ENCODE measurements at regions not wholly inside any gene's neighbourhood (a gene's known extent, or its start where the extent isn't known, plus 50 kb on each side); places are given as distances from the start of the nearest gene placed in this dataset.

GRCh38 chr12:84290168-84290567 is 622.4 kb downstream of the SLC6A15 start:
- Histone ChIP-seq H3K4me3 (ENCODE audit: low read depth, low read length) (no peak overlapping the region), H3K9ac (ENCODE audit: low read depth, low read length) (no peak overlapping the region), H3K36me3 (ENCODE audit: control insufficient read depth, insufficient read depth, low read length) (no peaks in the 10 kb centered on the region), H3K9me3 (ENCODE audit: control insufficient read depth, insufficient read depth, low read length) (no peaks in the 10 kb centered on the region), H3K4me1 (ENCODE audit: control insufficient read depth, insufficient read depth, low read length) (no peaks in the 10 kb centered on the region), H3K27me3 (ENCODE audit: control insufficient read depth, insufficient read depth, low read length) (no peaks in the 10 kb centered on the region)

- H3K9me3 ChIP-seq (ENCODE audit: control insufficient read depth, insufficient read depth, low read length): no peaks in the 10 kb centered on the region
- H3K36me3 ChIP-seq (ENCODE audit: control insufficient read depth, insufficient read depth, low read length): no peaks in the 10 kb centered on the region
- no peak overlapping the region for H3K4me3 ChIP-seq (ENCODE audit: low read depth, low read length)
- no peaks in the 10 kb centered on the region for H3K4me1 ChIP-seq (ENCODE audit: control insufficient read depth, insufficient read depth, low read length)
- no peak overlapping the region for H3K9ac ChIP-seq (ENCODE audit: low read depth, low read length)
- peaks cover 8% of the 10 kb centered on the region for H3K27me3 ChIP-seq (ENCODE audit: control insufficient read depth, insufficient read depth, low read length)
These were observed 634.6 kb downstream of the SLC6A15 start for GRCh38 chr12:84277986-84278385.

GRCh38 chr12:84276215-84276614 is 636.4 kb downstream of the SLC6A15 start:
- peaks cover 21% of the 10 kb centered on the region for H3K27me3 ChIP-seq (ENCODE audit: control insufficient read depth, insufficient read depth, low read length)

GRCh38 chr12:84272324-84272723 is 640.3 kb downstream of the SLC6A15 start:
- H3K4me1 ChIP-seq (ENCODE audit: control insufficient read depth, insufficient read depth, low read length): peaks cover 8% of the 10 kb centered on the region
- no peaks in the 10 kb centered on the region for H3K9me3 ChIP-seq (ENCODE audit: control insufficient read depth, insufficient read depth, low read length)
- peaks cover 58% of the 10 kb centered on the region for H3K27me3 ChIP-seq (ENCODE audit: control insufficient read depth, insufficient read depth, low read length)

More at GRCh38 chr12:84276215-84276614, 636.4 kb downstream of the SLC6A15 start:
- Histone ChIP-seq H3K4me3 (ENCODE audit: low read depth, low read length) (no peak overlapping the region), H3K9ac (ENCODE audit: low read depth, low read length) (no peak overlapping the region), H3K4me1 (ENCODE audit: control insufficient read depth, insufficient read depth, low read length) (no peaks in the 10 kb centered on the region), H3K9me3 (ENCODE audit: control insufficient read depth, insufficient read depth, low read length) (no peaks in the 10 kb centered on the region), H3K36me3 (ENCODE audit: control insufficient read depth, insufficient read depth, low read length) (no peaks in the 10 kb centered on the region)

GRCh38 chr12:84270470-84271140 is 642.0 kb downstream of the SLC6A15 start:
- Histone ChIP-seq H3K4me3 (ENCODE audit: low read depth, low read length) (peak overlapping the region; percentile 3), H3K4me1 (ENCODE audit: control insufficient read depth, insufficient read depth, low read length) (peaks cover 8% of the 10 kb centered on the region), H3K27me3 (ENCODE audit: control insufficient read depth, insufficient read depth, low read length) (peaks cover 64% of the 10 kb centered on the region), H3K36me3 (ENCODE audit: control insufficient read depth, insufficient read depth, low read length) (no peaks in the 10 kb centered on the region), H3K9me3 (ENCODE audit: control insufficient read depth, insufficient read depth, low read length) (no peaks in the 10 kb centered on the region), H3K9ac (ENCODE audit: low read depth, low read length) (no peak overlapping the region)

More at GRCh38 chr12:84272324-84272723, 640.3 kb downstream of the SLC6A15 start:
- H3K4me3 ChIP-seq (ENCODE audit: low read depth, low read length): no peak overlapping the region
- no peaks in the 10 kb centered on the region for H3K36me3 ChIP-seq (ENCODE audit: control insufficient read depth, insufficient read depth, low read length)
- H3K9ac ChIP-seq (ENCODE audit: low read depth, low read length): no peak overlapping the region

GRCh38 chr12:84247931-84248330 is 664.7 kb downstream of the SLC6A15 start:
- Histone ChIP-seq H3K4me1 (ENCODE audit: control insufficient read depth, insufficient read depth, low read length) (no peaks in the 10 kb centered on the region), H3K9me3 (ENCODE audit: control insufficient read depth, insufficient read depth, low read length) (no peaks in the 10 kb centered on the region), H3K36me3 (ENCODE audit: control insufficient read depth, insufficient read depth, low read length) (no peaks in the 10 kb centered on the region), H3K9ac (ENCODE audit: low read depth, low read length) (no peak overlapping the region), H3K27me3 (ENCODE audit: control insufficient read depth, insufficient read depth, low read length) (no peaks in the 10 kb centered on the region), H3K4me3 (ENCODE audit: low read depth, low read length) (no peak overlapping the region)

DNA sequence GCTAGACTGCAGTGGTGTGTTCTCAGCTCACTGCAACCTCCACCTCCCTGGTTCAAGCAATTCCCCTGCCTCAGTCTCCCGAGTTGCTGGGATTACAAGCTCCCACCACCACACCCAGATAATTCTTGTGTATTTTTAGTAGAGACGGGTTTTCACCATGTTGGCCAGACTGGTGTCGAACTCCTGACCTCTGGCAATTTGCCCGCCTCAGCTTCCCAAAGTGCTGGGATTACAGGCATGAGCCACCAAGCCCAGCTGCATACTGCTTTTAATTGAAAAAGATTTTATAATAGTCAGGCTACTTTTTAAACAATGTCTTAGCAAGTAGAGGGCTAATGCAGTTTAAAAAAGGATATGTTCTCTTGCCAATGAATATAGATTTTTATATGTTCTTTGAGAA is 668.9 kb downstream of the SLC6A15 start:
- Histone ChIP-seq H3K36me3 (ENCODE audit: control insufficient read depth, insufficient read depth, low read length) (no peaks in the 10 kb centered on the region), H3K4me3 (ENCODE audit: low read depth, low read length) (no peak overlapping the region), H3K9me3 (ENCODE audit: control insufficient read depth, insufficient read depth, low read length) (no peaks in the 10 kb centered on the region), H3K9ac (ENCODE audit: low read depth, low read length) (no peak overlapping the region), H3K27me3 (ENCODE audit: control insufficient read depth, insufficient read depth, low read length) (no peaks in the 10 kb centered on the region), H3K4me1 (ENCODE audit: control insufficient read depth, insufficient read depth, low read length) (no peaks in the 10 kb centered on the region)

DNA sequence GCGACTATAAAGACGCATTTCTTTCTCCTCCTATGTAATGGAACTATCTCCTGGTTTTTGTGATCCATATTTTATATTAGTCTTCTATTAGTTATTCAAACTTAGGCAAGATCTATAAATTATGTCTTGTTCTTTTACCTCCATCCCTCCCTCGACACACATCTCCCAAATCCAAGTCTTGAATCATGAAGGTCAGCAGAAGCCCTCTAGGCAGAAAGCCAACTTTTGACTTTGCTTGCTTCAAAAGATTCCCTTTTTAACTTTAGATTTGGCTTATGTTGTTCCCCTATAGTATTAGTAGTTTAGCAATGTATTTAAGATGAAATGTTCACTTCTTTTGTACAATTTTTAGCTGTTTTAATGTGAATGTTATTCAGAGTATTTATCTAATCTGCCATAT is 689.8 kb downstream of the SLC6A15 start:
- Histone ChIP-seq H3K36me3 (ENCODE audit: control insufficient read depth, insufficient read depth, low read length) (no peaks in the 10 kb centered on the region), H3K9ac (ENCODE audit: low read depth, low read length) (no peak overlapping the region), H3K27me3 (ENCODE audit: control insufficient read depth, insufficient read depth, low read length) (no peaks in the 10 kb centered on the region), H3K4me3 (ENCODE audit: low read depth, low read length) (no peak overlapping the region), H3K4me1 (ENCODE audit: control insufficient read depth, insufficient read depth, low read length) (no peaks in the 10 kb centered on the region), H3K9me3 (ENCODE audit: control insufficient read depth, insufficient read depth, low read length) (no peaks in the 10 kb centered on the region)

DNA sequence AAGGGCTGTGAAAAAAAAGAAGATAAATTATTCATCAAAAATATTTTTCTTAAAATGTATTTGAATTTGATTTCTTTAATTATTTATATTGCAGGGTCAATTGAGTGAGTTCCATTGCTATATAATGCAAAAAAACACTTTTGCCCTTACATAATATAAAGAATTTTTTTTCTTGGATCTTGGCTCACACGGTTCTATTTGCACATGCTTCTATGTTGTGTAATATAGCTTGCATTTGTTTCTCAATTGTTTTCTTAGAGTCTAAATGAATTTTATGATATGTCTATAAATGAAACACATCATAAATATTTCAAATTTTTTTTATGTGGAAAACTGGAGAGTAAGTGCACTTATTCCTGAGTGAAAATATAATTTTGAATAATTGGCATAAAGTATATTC is 694.2 kb downstream of the SLC6A15 start:
- no peaks in the 10 kb centered on the region for H3K9me3 ChIP-seq (ENCODE audit: control insufficient read depth, insufficient read depth, low read length)
- H3K4me1 ChIP-seq (ENCODE audit: control insufficient read depth, insufficient read depth, low read length): no peaks in the 10 kb centered on the region
- H3K27me3 ChIP-seq (ENCODE audit: control insufficient read depth, insufficient read depth, low read length): no peaks in the 10 kb centered on the region
- H3K4me3 ChIP-seq (ENCODE audit: low read depth, low read length): no peak overlapping the region
- H3K36me3 ChIP-seq (ENCODE audit: control insufficient read depth, insufficient read depth, low read length): no peaks in the 10 kb centered on the region
- no peak overlapping the region for H3K9ac ChIP-seq (ENCODE audit: low read depth, low read length)

DNA sequence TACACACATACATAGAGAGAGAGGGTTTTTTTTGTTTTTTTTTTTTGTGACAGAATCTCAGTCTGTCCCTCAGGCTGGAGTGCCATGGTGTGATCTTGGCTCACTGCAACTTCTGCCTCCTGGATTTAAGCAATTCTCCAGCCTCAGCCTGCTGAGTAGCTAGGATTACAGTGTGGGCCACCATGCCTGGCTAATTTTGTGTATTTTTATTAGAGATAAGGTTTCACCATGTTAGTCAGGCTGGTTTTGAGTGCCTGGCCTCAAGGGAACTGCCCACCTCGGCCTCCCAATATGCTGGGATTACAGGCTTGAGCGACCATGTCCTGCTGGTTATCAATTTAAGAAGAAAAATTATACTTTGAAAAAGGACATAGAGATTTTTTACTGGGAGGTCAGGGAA is 710.6 kb downstream of the SLC6A15 start:
- Histone ChIP-seq H3K4me3 (ENCODE audit: low read depth, low read length) (no peak overlapping the region), H3K36me3 (ENCODE audit: control insufficient read depth, insufficient read depth, low read length) (no peaks in the 10 kb centered on the region), H3K9me3 (ENCODE audit: control insufficient read depth, insufficient read depth, low read length) (no peaks in the 10 kb centered on the region), H3K4me1 (ENCODE audit: control insufficient read depth, insufficient read depth, low read length) (no peaks in the 10 kb centered on the region), H3K9ac (ENCODE audit: low read depth, low read length) (no peak overlapping the region), H3K27me3 (ENCODE audit: control insufficient read depth, insufficient read depth, low read length) (no peaks in the 10 kb centered on the region)

DNA sequence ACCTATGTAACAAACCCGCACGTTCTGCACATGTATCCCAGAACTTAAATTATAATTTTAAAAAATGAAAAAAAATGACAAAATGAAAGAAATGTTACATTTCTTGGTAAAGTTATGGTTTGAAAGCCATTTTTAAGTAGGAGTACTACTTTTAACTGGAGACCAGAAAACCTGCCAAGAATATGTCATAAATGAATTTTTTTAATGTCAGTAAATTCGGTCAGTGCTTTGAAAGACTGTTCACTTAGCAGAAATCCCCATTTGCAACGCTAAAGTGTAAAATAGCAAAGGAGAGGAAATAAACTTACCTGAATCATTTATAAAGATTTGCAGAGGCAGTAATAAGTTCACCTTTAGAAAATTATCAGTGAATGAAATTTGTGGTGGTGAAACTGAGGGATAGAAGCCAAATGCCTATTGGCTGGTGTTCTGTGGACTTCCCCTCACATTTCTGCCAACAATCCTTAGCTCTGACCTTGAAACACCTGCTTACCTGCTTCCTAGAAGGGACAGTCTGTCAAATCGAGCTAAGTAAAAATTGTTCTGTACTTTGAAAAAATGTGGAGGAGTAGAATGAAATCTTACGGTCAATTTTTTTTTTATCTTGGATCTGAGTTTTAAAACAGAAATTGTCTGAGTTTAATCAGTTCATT is 714.2 kb downstream of the SLC6A15 start:
- no peaks in the 10 kb centered on the region for H3K27me3 ChIP-seq (ENCODE audit: control insufficient read depth, insufficient read depth, low read length)
- H3K9ac ChIP-seq (ENCODE audit: low read depth, low read length): no peak overlapping the region
- no peaks in the 10 kb centered on the region for H3K9me3 ChIP-seq (ENCODE audit: control insufficient read depth, insufficient read depth, low read length)
- no peaks in the 10 kb centered on the region for H3K4me1 ChIP-seq (ENCODE audit: control insufficient read depth, insufficient read depth, low read length)
- no peak overlapping the region for H3K4me3 ChIP-seq (ENCODE audit: low read depth, low read length)
- no peaks in the 10 kb centered on the region for H3K36me3 ChIP-seq (ENCODE audit: control insufficient read depth, insufficient read depth, low read length)

- H3K36me3 ChIP-seq (ENCODE audit: control insufficient read depth, insufficient read depth, low read length): no peaks in the 10 kb centered on the region
These were observed 720.8 kb downstream of the SLC6A15 start for GRCh38 chr12:84191779-84192178.

More at GRCh38 chr12:84191779-84192178, 720.8 kb downstream of the SLC6A15 start:
- no peaks in the 10 kb centered on the region for H3K4me1 ChIP-seq (ENCODE audit: control insufficient read depth, insufficient read depth, low read length)
- H3K27me3 ChIP-seq (ENCODE audit: control insufficient read depth, insufficient read depth, low read length): no peaks in the 10 kb centered on the region
- no peaks in the 10 kb centered on the region for H3K9me3 ChIP-seq (ENCODE audit: control insufficient read depth, insufficient read depth, low read length)
- no peak overlapping the region for H3K4me3 ChIP-seq (ENCODE audit: low read depth, low read length)
- H3K9ac ChIP-seq (ENCODE audit: low read depth, low read length): no peak overlapping the region

Data from iPS-15b (cell line).